ENCODE measurements at regions not wholly inside any gene's neighbourhood (a gene's known extent, or its start where the extent isn't known, plus 50 kb on each side); places are given as distances from the start of the nearest gene placed in this dataset.

GRCh38 chr9:711761-712553 lies 129.5 kb upstream of the DMRT1 start:
- H3K79me2 ChIP-seq (ENCODE audit: insufficient read depth, low read length), result peaks cover 93% of the 10 kb centered on the region
- ATAC-seq (no peak), FAIRE-seq (no peak), DNase-seq (ENCODE audit: low spot score) (no peak)
- CTCF ChIA-PET (ENCODE audit: low intra/inter-chr PET ratio, low total read pairs), result no interaction called here
- in situ Hi-C loops (cut with HindIII; ENCODE audit: extremely low pct_ligation_motif_present, low pct_unique_long_range_greater_than_20kb), result no loop called here
- peak overlapping the region; percentile 11 for H3K27ac ChIP-seq (ENCODE audit: extremely low read length, insufficient read depth, low read length)
- intact Hi-C loops (cut with micrococcal nuclease; ENCODE audit: unreplicated experiment), result no loop called here
- peaks cover 88% of the 10 kb centered on the region for H3K4me1 ChIP-seq (ENCODE audit: insufficient read depth, low read length)
- peaks cover 22 to 44% of the 10 kb centered on the region in 2 experiments for H3K36me3 ChIP-seq (replicated peaks in 1 of 2; ENCODE audit: control insufficient read depth in 1 of 2, insufficient read depth in 2 of 2, low read length in 2 of 2)
- H3K9ac ChIP-seq (ENCODE audit: insufficient read depth, low read depth, low read length), result peak overlapping the region; percentile 17; the same call in 1 of the 2 replicates
- 90% methylated on average over 22 of the region's 22 CpGs for WGBS (ENCODE audit: low lambda C conversion rate)
- H2AFZ ChIP-seq (ENCODE audit: low read length), result no peak overlapping the region
- H3K4me3 ChIP-seq (replicated peaks in 1 of 3; ENCODE audit: insufficient read depth in 1 of 3, low read depth in 2 of 3, low read length in 3 of 3), result peak overlapping the region in 2 of 3 experiments; percentile 3 to 47; a peak in 2 of 6 replicates
- POLR2A ChIA-PET, result interaction anchor here (0.8 to 14.6 kb wide), 6 partner anchors 19 to 44 kb away, joined by 3 to 320 read pairs (median 4); no protein-coding TSS in a partner anchor
- H3K9me3 ChIP-seq (ENCODE audit: low read length), result no peaks in the 10 kb centered on the region
- TSS peak; percentile 18 for BruUV-seq (replicated peaks)
- H3K27me3 ChIP-seq (ENCODE audit: control insufficient read depth in 1 of 2, insufficient read depth in 2 of 2, low read length in 2 of 2), result no peaks in the 10 kb centered on the region
- peaks cover 39% of the 10 kb centered on the region for H4K20me1 ChIP-seq (ENCODE audit: insufficient read depth, low read length)
- H3K4me2 ChIP-seq (ENCODE audit: low read depth, low read length), result peak overlapping the region; percentile 80
- TF ChIP-seq KLF12 (CRISPR knock-in tag; IDR thresholded peaks at IDR 0.05; ENCODE audit: borderline replicate concordance), result no peak
- TF ChIP-seq KDM5B (CRISPR knock-in tag; IDR thresholded peaks at IDR 0.05; ENCODE audit: borderline replicate concordance), result no peak
- no peak for TF ChIP-seq SALL1 (CRISPR knock-in tag; IDR thresholded peaks at IDR 0.05)
- no peak for TF ChIP-seq ZSCAN31 (CRISPR knock-in tag; IDR thresholded peaks at IDR 0.05; ENCODE audit: low read depth)
- no peak for TF ChIP-seq THAP9 (CRISPR knock-in tag; IDR thresholded peaks at IDR 0.05; ENCODE audit: borderline replicate concordance)
- TF ChIP-seq EEA1 (CRISPR knock-in tag; IDR thresholded peaks at IDR 0.05; ENCODE audit: borderline replicate concordance), result no peak
- no peak for TF ChIP-seq ZHX2 (IDR thresholded peaks at IDR 0.05; ENCODE audit: low read depth)
- TF ChIP-seq ZHX2 (CRISPR knock-in tag; IDR thresholded peaks at IDR 0.05; ENCODE audit: borderline replicate concordance), result no peak
- no peak for TF ChIP-seq ONECUT2 (CRISPR knock-in tag; IDR thresholded peaks at IDR 0.05)
- TF ChIP-seq ZFP36L2 (CRISPR knock-in tag; IDR thresholded peaks at IDR 0.05), result no peak
- no peak for TF ChIP-seq ZNF414 (CRISPR knock-in tag; IDR thresholded peaks at IDR 0.05)
- no peak for TF ChIP-seq CAMTA2 (CRISPR knock-in tag; IDR thresholded peaks at IDR 0.05; ENCODE audit: borderline replicate concordance)
- TF ChIP-seq PLSCR1 (CRISPR knock-in tag; IDR thresholded peaks at IDR 0.05; ENCODE audit: borderline replicate concordance), result no peak

All from HepG2 (cell line).